Neural progenitor cell (in vitro differentiated cells): ENCODE measurements at regions not wholly inside any gene's neighbourhood (a gene's known extent, or its start where the extent isn't known, plus 50 kb on each side); places are given as distances from the start of the nearest gene placed in this dataset.

Experiments
- DNase-seq: peaks from one replicate; pipeline ENCODE4 v3.0.0-alpha.2; 2016; ENCODE audit warnings: low spot score
- H2AFZ ChIP-seq: fragments of 200-600 bp; sonication (generic); replicated peaks from 2 replicates; pipeline ENCODE4 v1.6.1; 2016; ENCODE audit warnings: antibody characterized with exemption
- H3F3A ChIP-seq: fragments of 200-600 bp; sonication (generic); 2 replicates; pipeline ENCODE4 v1.6.1; 2016; ENCODE audit warnings: antibody characterized with exemption, low read depth
- H3K27ac ChIP-seq: fragments of 200-600 bp; sonication (generic); 2 replicates; pipeline ENCODE4 v1.5.1; 2016; ENCODE audit warnings: mild to moderate bottlenecking
- H3K27me3 ChIP-seq: fragments of 200-600 bp; sonication (generic); 2 replicates; pipeline ENCODE4 v1.6.1; 2016; ENCODE audit warnings: mild to moderate bottlenecking, moderate library complexity
- H3K36me3 ChIP-seq: fragments of 200-600 bp; sonication (generic); 2 replicates; pipeline ENCODE4 v1.5.1; 2016
- H3K4me1 ChIP-seq: fragments of 200-600 bp; sonication (generic); 2 replicates; pipeline ENCODE4 v1.6.1; 2016; ENCODE audit warnings: mixed run types
- H3K4me2 ChIP-seq: fragments of 200-600 bp; sonication (generic); 2 replicates; pipeline ENCODE4 v1.6.1; 2016
- H3K4me3 ChIP-seq: fragments of 200-600 bp; sonication (generic); 2 replicates; pipeline ENCODE4 v1.5.1; 2016
- H3K79me2 ChIP-seq: fragments of 200-600 bp; sonication (generic); 2 replicates; pipeline ENCODE4 v1.6.1; 2016; ENCODE audit warnings: low read depth
- H3K9ac ChIP-seq: fragments of 200-600 bp; sonication (generic); 2 replicates; pipeline ENCODE4 v1.6.1; 2016
- H3K9me3 ChIP-seq: fragments of 200-600 bp; sonication (generic); 2 replicates; pipeline ENCODE4 v1.5.1; 2016; ENCODE audit warnings: low read depth
- H4K20me1 ChIP-seq: fragments of 200-600 bp; sonication (generic); 2 replicates; pipeline ENCODE4 v1.6.1; 2016; ENCODE audit warnings: low read depth
- H3K27ac Mint-ChIP-seq: 3 replicates; pipeline ENCODE4 v1.8.0; 2021; ENCODE audit warnings: mixed read lengths
- H3K27me3 Mint-ChIP-seq: 2 replicates; pipeline ENCODE4 v1.8.0; 2022; ENCODE audit warnings: low read depth, mild to moderate bottlenecking, inconsistent platforms, moderate library complexity, mixed read lengths; ENCODE audit not compliant: insufficient read depth
- H3K36me3 Mint-ChIP-seq: 3 replicates; pipeline ENCODE4 v1.8.0; 2021; ENCODE audit warnings: mixed read lengths
- H3K4me1 Mint-ChIP-seq: 3 replicates; pipeline ENCODE4 v1.8.0; 2021; ENCODE audit warnings: mixed read lengths
- H3K4me3 Mint-ChIP-seq: 3 replicates; pipeline ENCODE4 v1.8.0; 2021; ENCODE audit warnings: mild to moderate bottlenecking, moderate library complexity, mixed read lengths
- H3K9me3 Mint-ChIP-seq: 3 replicates; pipeline ENCODE4 v1.8.0; 2020; ENCODE audit warnings: mixed read lengths
- CTCF ChIP-seq: fragments of 200-600 bp; sonication (generic); IDR thresholded peaks from 2 replicates; pipeline ENCODE4 v1.5.1; 2017; ENCODE audit warnings: antibody characterized with exemption, mild to moderate bottlenecking
- EZH2 ChIP-seq: fragments of 200-600 bp; sonication (generic); IDR thresholded peaks from 2 replicates; pipeline ENCODE4 v1.6.1; 2017; ENCODE audit warnings: antibody characterized with exemption, mild to moderate bottlenecking, moderate library complexity
- EZH2phosphoT487 ChIP-seq: fragments of 200-600 bp; sonication (generic); IDR thresholded peaks from 2 replicates; pipeline ENCODE4 v1.6.1; 2017; ENCODE audit warnings: antibody characterized with exemption

GRCh38 chr1:187151555-187151954 lies 322.8 kb downstream of the PLA2G4A start:
- no peaks in the 10 kb centered on the region for H3K9me3 ChIP-seq
- H3K4me3 ChIP-seq, result no peak overlapping the region
- H3K36me3 ChIP-seq, result no peaks in the 10 kb centered on the region
- no peaks in the 10 kb centered on the region for H3K4me1 Mint-ChIP-seq
- H3K4me3 Mint-ChIP-seq, result no peak overlapping the region
- no peak overlapping the region for H3K9ac ChIP-seq
- H3K27me3 Mint-ChIP-seq, result no peaks in the 10 kb centered on the region
- no peaks in the 10 kb centered on the region for H3K36me3 Mint-ChIP-seq
- TF ChIP-seq EZH2 (no peak), EZH2phosphoT487 (no peak), CTCF (no peak)
- H3K4me2 ChIP-seq, result no peak overlapping the region
- no peaks in the 10 kb centered on the region for H4K20me1 ChIP-seq
- no peak for DNase-seq
- no peak overlapping the region for H3K27ac Mint-ChIP-seq
- H3K4me1 ChIP-seq, result no peaks in the 10 kb centered on the region
- no peak overlapping the region for H2AFZ ChIP-seq
- no peaks in the 10 kb centered on the region for H3K27me3 ChIP-seq
- no peaks in the 10 kb centered on the region for H3F3A ChIP-seq
- H3K79me2 ChIP-seq, result no peaks in the 10 kb centered on the region
- H3K27ac ChIP-seq, result no peak overlapping the region
- peaks cover 16% of the 10 kb centered on the region for H3K9me3 Mint-ChIP-seq

- TF ChIP-seq EZH2, result no peak
- no peak for TF ChIP-seq CTCF
- TF ChIP-seq EZH2phosphoT487, result no peak
- no peak overlapping the region for H3K4me2 ChIP-seq
- no peak for DNase-seq
- H3K9me3 ChIP-seq, result no peaks in the 10 kb centered on the region
- no peaks in the 10 kb centered on the region for H3K36me3 Mint-ChIP-seq
- peaks cover 16% of the 10 kb centered on the region for H3K9me3 Mint-ChIP-seq
- H3K27ac Mint-ChIP-seq, result no peak overlapping the region
- H3K27me3 Mint-ChIP-seq, result no peaks in the 10 kb centered on the region
- no peak overlapping the region for H3K4me3 ChIP-seq
- no peaks in the 10 kb centered on the region for H3K27me3 ChIP-seq
- peaks cover 3% of the 10 kb centered on the region for H3K4me1 Mint-ChIP-seq
- no peak overlapping the region for H3K4me3 Mint-ChIP-seq
- no peak overlapping the region for H2AFZ ChIP-seq
- no peaks in the 10 kb centered on the region for H4K20me1 ChIP-seq
- no peak overlapping the region for H3K27ac ChIP-seq
- H3K79me2 ChIP-seq, result no peaks in the 10 kb centered on the region
- H3F3A ChIP-seq, result no peaks in the 10 kb centered on the region
- H3K4me1 ChIP-seq, result no peaks in the 10 kb centered on the region
- H3K36me3 ChIP-seq, result no peaks in the 10 kb centered on the region
- no peak overlapping the region for H3K9ac ChIP-seq
These were observed 324.3 kb downstream of the PLA2G4A start for GRCh38 chr1:187153047-187153446.

- no peaks in the 10 kb centered on the region for H3K79me2 ChIP-seq
- H4K20me1 ChIP-seq, result no peaks in the 10 kb centered on the region
- Mint-ChIP-seq H3K27ac (no peak overlapping the region), H3K27me3 (no peaks in the 10 kb centered on the region), H3K4me3 (no peak overlapping the region), H3K9me3 (peaks cover 12% of the 10 kb centered on the region), H3K36me3 (no peaks in the 10 kb centered on the region), H3K4me1 (peaks cover 3% of the 10 kb centered on the region)
- no peaks in the 10 kb centered on the region for H3K36me3 ChIP-seq
- H2AFZ ChIP-seq, result peak overlapping the region; percentile 68
- no peak overlapping the region for H3K4me3 ChIP-seq
- H3K9me3 ChIP-seq, result no peaks in the 10 kb centered on the region
- no peaks in the 10 kb centered on the region for H3F3A ChIP-seq
- no peak overlapping the region for H3K4me2 ChIP-seq
- H3K27ac ChIP-seq, result no peak overlapping the region
- H3K27me3 ChIP-seq, result no peaks in the 10 kb centered on the region
- H3K9ac ChIP-seq, result no peak overlapping the region
- H3K4me1 ChIP-seq, result no peaks in the 10 kb centered on the region
- DNase-seq, result no peak
- TF ChIP-seq EZH2phosphoT487, result no peak
- TF ChIP-seq CTCF, result no peak
- no peak for TF ChIP-seq EZH2
These were observed 328.4 kb downstream of the PLA2G4A start for GRCh38 chr1:187157115-187157514.
